Left kidney (tissue), 1 donor: ENCODE measurements at regions not wholly inside any gene's neighbourhood (a gene's known extent, or its start where the extent isn't known, plus 50 kb on each side); places are given as distances from the start of the nearest gene placed in this dataset.

Experiments used
- DNase-seq: peaks from one replicate; pipeline ENCODE4 v3.0.0-alpha.2; 2013

GRCh38 chr6:169047345-169047744 lies 206.3 kb downstream of the THBS2 start:
- DNase-seq = no peak

DNA sequence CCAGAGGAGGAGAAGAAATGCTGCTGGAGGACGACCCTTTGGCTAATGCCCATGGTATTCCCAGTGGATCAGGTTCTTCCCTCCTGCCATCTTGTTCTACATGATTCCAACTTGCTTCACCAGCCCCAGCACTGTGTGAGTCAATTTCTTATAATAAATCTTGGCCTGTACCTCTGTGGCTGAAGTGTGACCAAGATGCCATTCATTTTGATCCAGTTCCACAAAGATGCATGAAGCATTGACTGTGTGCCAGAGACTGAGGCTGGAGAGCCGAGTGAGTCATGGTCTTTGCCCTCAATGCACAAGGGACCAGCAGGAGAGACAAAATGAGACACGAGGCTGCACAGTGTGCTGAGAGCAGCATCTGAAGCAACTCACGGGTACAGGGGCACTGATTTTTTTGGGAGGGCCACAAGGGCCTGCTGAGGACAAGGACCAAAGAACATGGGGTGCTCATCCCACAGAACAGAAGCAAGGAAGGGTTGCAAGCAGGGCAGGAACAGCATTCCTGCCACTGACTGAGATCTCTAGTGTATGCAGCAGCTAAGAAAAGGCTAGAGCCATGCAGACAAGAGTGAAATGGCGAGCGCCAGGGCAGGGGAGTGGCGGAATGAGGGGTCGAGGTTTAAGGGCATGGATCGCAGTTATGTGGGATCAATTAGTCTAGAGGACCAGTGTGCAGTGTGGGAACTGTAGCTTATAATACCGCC lies 207.0 kb downstream of the THBS2 start:
- no peak for DNase-seq

GRCh38 chr6:169046021-169046420 lies 207.6 kb downstream of the THBS2 start:
- no peak for DNase-seq

- no peak for DNase-seq
Observed at GRCh38 chr6:169045486-169045885, 208.2 kb downstream of the THBS2 start.

DNA sequence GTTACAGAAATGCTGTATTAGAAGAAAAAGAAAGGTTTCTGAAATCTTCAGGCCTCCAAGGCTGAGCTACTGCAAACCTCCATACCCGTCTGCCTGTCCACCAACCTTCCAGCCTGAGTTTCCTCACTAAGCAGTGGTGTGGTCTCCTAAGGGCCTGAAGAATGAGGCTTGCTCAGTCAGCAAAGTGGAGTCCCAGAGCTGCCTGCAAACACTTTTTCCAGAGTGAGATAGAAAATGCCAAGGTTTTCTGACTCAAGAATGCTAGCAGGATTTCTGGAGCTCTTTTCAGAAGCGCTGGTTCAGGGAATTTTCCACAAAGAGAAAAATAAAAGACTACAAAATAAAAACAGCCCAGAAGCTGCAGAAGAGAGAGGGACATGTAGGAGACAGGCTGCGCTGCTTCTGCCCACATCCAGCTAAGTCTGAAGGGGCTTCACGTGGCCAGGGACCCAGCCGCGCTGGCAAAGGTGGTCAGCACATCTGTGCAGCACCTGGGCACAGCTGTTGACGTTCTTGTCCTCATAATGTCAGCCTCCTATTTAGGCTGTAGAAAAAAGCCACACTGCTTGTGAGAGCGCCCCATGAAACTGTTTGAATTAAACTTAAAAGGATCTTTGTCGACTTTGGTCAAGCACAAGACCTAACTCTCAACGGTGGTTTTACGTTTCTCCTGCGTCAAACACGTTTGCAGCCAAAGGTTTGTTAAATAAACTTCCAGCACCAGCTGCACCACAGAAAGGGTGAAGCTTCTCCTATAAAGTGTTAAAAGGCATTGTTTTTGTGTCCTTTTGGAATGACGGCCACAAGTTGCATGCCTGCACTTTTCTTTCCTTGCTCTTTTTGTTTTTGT lies 209.0 kb downstream of the THBS2 start:
- no peak for DNase-seq

DNA sequence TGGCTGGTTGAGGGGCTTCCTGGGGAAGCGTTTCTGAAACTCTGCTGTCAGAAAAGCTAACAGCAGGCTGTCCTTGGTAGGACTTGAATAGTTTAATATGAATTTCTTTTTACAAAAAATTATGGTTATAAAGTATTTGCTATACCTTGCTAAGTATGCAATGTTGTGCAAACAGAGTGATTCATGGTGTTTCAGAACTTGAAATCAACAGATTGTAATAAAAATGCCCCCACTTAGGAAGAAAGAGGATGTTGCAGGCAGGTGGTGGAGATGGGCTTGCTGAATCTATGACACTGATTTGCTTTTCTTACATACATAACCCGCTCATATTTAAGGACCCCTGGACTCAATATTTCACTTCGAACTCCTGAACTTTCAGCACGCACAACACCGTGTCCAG lies 211.6 kb downstream of the THBS2 start:
- no peak for DNase-seq

DNA sequence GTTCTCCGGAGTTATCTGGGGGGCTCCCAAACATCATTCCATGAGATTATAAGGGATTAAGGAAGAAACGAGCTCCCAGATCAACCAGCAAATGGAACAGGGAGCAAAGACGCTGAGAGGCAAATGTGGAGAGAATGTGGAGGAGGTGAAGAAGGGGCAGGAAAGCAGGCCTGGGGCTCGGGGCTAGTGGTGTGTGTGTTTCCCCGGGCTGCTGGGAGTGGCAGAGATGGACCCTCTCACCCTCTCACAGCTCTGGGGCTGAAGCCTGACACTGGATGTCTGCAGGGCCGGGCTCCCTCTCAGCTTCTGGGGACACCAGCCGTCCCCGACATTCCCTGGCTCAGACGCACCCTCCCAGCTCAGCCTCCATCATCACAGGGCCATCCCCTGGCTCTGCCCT lies 212.6 kb downstream of the THBS2 start:
- no peak for DNase-seq

DNA sequence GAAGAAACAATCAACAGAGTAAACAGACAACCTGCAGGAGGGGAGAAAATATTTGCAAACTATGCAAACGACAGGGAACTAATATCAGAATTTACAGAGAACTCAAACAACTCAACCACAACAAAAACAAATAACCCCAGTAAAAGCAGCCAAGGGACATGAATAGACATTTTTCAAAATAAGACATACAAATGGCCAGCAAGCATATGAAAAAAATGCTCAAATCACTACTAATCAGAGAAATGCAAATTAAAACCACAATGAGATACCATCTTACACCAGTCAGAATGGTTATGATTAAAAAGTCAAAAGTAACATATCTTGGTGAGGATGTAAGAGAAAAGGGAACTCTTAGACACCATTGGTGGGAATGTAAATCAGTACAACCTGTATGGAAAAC lies 215.0 kb downstream of the THBS2 start:
- no peak for DNase-seq

- DNase-seq = no peak
Observed at GRCh38 chr6:169035385-169036240, 218.0 kb downstream of the THBS2 start.

GRCh38 chr6:169034516-169035167 lies 219.0 kb downstream of the THBS2 start:
- DNase-seq = no peak

DNA sequence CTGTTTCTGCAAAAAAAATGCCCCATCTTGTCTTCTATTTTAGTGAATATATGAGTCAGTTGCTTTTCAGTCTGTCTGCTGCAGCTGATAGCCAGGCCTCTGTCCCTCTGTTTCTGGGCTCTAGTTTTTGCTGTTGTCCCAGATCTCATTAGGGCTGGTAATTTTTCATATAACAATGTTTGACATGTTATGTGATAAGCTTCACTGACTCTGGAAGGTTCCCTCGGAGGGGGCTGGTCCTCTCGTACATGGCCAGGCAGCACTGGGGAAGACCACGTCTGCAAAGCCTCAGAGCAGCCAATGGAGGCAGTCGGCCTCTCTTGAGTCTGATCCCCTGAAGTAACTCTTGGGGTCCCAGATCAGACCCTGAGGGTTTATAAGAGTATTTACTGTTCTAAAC lies 223.8 kb downstream of the THBS2 start:
- no peak for DNase-seq

DNA sequence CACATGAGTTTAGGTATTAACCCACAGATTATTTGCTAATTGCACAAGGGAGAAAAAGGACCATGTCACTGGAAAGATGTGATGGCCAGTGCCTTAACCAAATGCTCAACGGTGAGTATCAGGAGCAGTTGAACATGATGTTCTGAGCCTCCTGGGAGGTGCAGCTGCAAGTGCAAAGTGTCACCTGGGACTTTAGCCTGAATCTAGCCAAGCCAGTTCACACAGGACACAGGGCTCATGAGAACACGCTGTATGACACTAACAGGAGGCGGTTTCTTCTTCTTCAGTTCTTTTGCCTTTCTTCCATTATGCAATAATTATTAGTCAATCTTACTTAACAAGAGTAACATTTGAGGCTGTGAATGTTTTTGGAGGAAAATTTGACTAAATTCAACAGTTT lies 225.3 kb downstream of the THBS2 start:
- DNase-seq = no peak

DNA sequence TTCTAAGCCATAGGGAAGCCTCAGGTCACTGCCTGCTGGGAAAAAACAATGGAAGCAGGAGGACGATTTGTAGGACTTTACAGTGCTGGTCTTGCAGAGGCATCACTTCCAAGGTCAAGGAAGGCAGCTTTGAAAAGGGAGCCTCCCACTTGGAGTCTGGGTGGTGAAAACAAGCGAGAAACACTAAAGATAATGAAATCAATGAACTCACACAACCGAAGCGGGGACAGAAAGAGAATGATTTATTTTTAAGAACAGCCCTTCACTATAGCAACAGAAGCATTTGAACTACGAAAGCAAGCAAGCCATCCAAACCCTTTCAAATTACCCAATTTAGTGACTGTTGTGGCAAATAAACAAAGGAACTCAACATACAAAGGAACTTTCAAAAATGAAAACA lies 227.5 kb downstream of the THBS2 start:
- peak; percentile 15 for DNase-seq

DNA sequence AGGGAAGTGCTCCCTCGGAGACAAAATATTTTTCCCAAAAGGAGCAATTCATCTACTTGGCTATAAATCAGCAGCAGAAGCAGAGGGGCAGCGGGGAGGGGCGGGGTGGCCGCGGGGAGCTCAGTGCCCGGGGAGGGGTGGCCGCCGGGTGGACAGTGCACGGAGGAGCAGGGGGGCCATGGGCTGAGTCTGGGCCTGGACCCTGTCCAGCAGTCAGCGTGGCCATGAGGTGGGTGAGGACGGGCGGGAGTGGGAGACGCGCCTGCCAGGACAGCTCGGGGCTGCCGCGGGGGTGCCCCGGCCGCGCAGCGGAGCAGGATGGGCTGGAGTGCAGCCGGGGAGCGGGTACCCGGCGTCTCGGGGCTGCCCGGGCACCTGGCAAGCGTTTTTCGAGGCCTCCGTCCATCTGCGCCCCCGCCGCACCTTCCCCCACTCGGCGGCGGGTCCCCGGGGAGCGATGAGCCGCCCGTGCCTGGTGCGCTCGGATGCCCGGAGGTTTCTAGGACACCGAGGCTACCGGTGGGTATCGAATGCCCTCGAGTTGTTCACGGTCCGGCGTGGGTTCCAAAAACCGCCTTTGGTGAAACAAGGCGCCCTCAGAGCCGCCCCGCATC lies 229.5 kb downstream of the THBS2 start:
- DNase-seq = no peak

DNA sequence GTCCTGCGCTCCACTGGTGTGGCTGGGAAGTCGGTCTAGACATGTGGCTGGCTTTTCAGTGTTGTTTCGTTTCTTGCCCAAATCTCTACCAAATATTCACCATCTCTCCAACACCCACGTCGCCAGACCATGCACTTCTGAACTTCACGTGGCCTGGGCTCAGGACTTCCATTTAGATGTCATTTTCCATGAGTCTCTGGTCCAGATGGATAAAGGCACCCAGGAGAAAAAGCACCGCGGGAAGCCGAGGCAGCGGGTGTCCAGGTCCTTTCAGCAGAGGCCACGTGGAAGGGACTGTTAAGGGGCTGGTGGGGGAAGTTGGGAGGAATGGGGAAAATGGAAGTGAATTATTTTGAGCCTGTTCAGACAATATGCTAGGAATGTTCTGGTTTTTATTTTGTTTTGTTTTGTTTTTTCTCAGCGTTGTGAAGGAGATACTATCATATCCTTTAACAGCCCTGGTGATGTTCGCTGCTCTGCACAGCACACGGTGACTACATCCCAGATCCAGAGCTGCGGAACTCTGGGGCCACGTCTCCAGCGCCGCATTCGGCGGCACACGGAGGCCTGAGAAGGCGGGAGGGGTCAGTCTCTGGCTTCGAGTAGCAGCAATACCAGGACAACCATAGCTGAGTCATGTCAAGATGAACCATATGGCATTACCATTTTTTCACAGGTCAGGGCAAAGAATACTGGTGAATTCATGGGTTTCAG lies 230.3 kb downstream of the THBS2 start:
- no peak for DNase-seq

GRCh38 chr6:169022079-169022478 lies 231.6 kb downstream of the THBS2 start:
- no peak for DNase-seq

- DNase-seq = no peak
Observed at GRCh38 chr6:169020821-169021220, 232.8 kb downstream of the THBS2 start.

- DNase-seq = no peak
Observed at GRCh38 chr6:169019727-169020491, 233.7 kb downstream of the THBS2 start.

- DNase-seq = no peak
Observed at GRCh38 chr6:169019111-169019510, 234.5 kb downstream of the THBS2 start.

DNA sequence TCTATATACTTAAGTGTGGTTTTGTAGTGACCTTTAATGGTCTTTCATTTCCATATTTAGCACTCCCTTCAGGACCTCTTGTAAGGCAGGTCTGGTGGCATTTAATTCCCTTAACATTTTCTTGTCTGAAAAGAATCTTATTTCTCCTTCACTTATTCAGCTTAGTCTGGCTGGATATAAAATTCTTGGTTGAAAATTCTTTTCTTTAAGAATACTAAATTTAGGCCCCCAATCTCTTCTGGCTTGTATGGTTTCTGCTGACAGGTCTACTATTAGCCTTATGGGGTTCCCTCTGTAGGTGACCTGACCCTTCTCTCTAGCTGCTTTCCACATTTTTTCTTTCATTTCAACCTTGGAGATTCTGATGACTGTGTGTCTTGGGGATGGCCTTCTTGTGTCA lies 236.9 kb downstream of the THBS2 start:
- no peak for DNase-seq
